ENCODE measurements at regions not wholly inside any gene's neighbourhood (a gene's known extent, or its start where the extent isn't known, plus 50 kb on each side); places are given as distances from the start of the nearest gene placed in this dataset.
"Not testable (repeated sequence)": the region's sequence is repeated elsewhere in the genome, so short reads cannot be mapped to it uniquely, and the experiment has no call there.

GRCh38 chr7:65225422-65226006 is 148.1 kb upstream of the ZNF92 start:
- no peak overlapping the region for H2AFZ ChIP-seq (ENCODE audit: low read length, unreplicated experiment)
- H3K79me2 ChIP-seq (ENCODE audit: control insufficient read depth, insufficient read depth, low read length, unreplicated experiment): no peaks in the 10 kb centered on the region
- no peaks in the 10 kb centered on the region for H3K4me1 ChIP-seq (ENCODE audit: control insufficient read depth, insufficient read depth, low read length, unreplicated experiment)
- H3K27me3 ChIP-seq (ENCODE audit: insufficient read depth, low read length): no peaks in the 10 kb centered on the region
- no peaks in the 10 kb centered on the region for H3K36me3 ChIP-seq (ENCODE audit: insufficient read depth, low read length)
- no peak overlapping the region for H3K4me3 ChIP-seq (ENCODE audit: low read depth, low read length)
- H3K27ac ChIP-seq (ENCODE audit: low read depth, low read length): no peak overlapping the region

- Histone ChIP-seq H3K4me1 (ENCODE audit: control insufficient read depth, insufficient read depth, low read length, unreplicated experiment) (no peaks in the 10 kb centered on the region), H3K79me2 (ENCODE audit: control insufficient read depth, insufficient read depth, low read length, unreplicated experiment) (no peaks in the 10 kb centered on the region), H3K4me3 (ENCODE audit: low read depth, low read length) (no peak overlapping the region), H2AFZ (ENCODE audit: low read length, unreplicated experiment) (no peak overlapping the region), H3K36me3 (ENCODE audit: insufficient read depth, low read length) (no peaks in the 10 kb centered on the region), H3K27me3 (ENCODE audit: insufficient read depth, low read length) (no peaks in the 10 kb centered on the region), H3K27ac (ENCODE audit: low read depth, low read length) (no peak overlapping the region)
Observed at GRCh38 chr7:65222655-65223054, 151.0 kb upstream of the ZNF92 start.

GRCh38 chr7:65221683-65222082 is 152.0 kb upstream of the ZNF92 start:
- Histone ChIP-seq H3K79me2 (ENCODE audit: control insufficient read depth, insufficient read depth, low read length, unreplicated experiment) (no peaks in the 10 kb centered on the region), H3K4me1 (ENCODE audit: control insufficient read depth, insufficient read depth, low read length, unreplicated experiment) (no peaks in the 10 kb centered on the region), H2AFZ (ENCODE audit: low read length, unreplicated experiment) (no peak overlapping the region), H3K27ac (ENCODE audit: low read depth, low read length) (no peak overlapping the region), H3K36me3 (ENCODE audit: insufficient read depth, low read length) (no peaks in the 10 kb centered on the region), H3K4me3 (ENCODE audit: low read depth, low read length) (no peak overlapping the region), H3K27me3 (ENCODE audit: insufficient read depth, low read length) (no peaks in the 10 kb centered on the region)

GRCh38 chr7:65219623-65220022 is 154.0 kb upstream of the ZNF92 start:
- Histone ChIP-seq H3K79me2 (ENCODE audit: control insufficient read depth, insufficient read depth, low read length, unreplicated experiment) (no peaks in the 10 kb centered on the region), H3K27me3 (ENCODE audit: insufficient read depth, low read length) (no peaks in the 10 kb centered on the region), H2AFZ (ENCODE audit: low read length, unreplicated experiment) (no peak overlapping the region), H3K4me3 (ENCODE audit: low read depth, low read length) (no peak overlapping the region), H3K4me1 (ENCODE audit: control insufficient read depth, insufficient read depth, low read length, unreplicated experiment) (no peaks in the 10 kb centered on the region), H3K36me3 (ENCODE audit: insufficient read depth, low read length) (no peaks in the 10 kb centered on the region), H3K27ac (ENCODE audit: low read depth, low read length) (no peak overlapping the region)

GRCh38 chr7:65216469-65216868 is 157.2 kb upstream of the ZNF92 start:
- Histone ChIP-seq H3K27me3 (ENCODE audit: insufficient read depth, low read length) (no peaks in the 10 kb centered on the region), H3K36me3 (ENCODE audit: insufficient read depth, low read length) (no peaks in the 10 kb centered on the region), H3K4me3 (ENCODE audit: low read depth, low read length) (no peak overlapping the region), H3K79me2 (ENCODE audit: control insufficient read depth, insufficient read depth, low read length, unreplicated experiment) (no peaks in the 10 kb centered on the region), H3K4me1 (ENCODE audit: control insufficient read depth, insufficient read depth, low read length, unreplicated experiment) (no peaks in the 10 kb centered on the region), H2AFZ (ENCODE audit: low read length, unreplicated experiment) (no peak overlapping the region), H3K27ac (ENCODE audit: low read depth, low read length) (no peak overlapping the region)

GRCh38 chr7:65213260-65213659 is 160.4 kb upstream of the ZNF92 start:
- H3K79me2 ChIP-seq (ENCODE audit: control insufficient read depth, insufficient read depth, low read length, unreplicated experiment); H2AFZ ChIP-seq (ENCODE audit: low read length, unreplicated experiment); H3K4me3 ChIP-seq (ENCODE audit: low read depth, low read length); H3K27ac ChIP-seq (ENCODE audit: low read depth, low read length); H3K4me1 ChIP-seq (ENCODE audit: control insufficient read depth, insufficient read depth, low read length, unreplicated experiment); H3K27me3 ChIP-seq (ENCODE audit: insufficient read depth, low read length); H3K36me3 ChIP-seq (ENCODE audit: insufficient read depth, low read length): not testable (repeated sequence)

- H3K36me3 ChIP-seq (ENCODE audit: insufficient read depth, low read length); H2AFZ ChIP-seq (ENCODE audit: low read length, unreplicated experiment); H3K4me3 ChIP-seq (ENCODE audit: low read depth, low read length); H3K27me3 ChIP-seq (ENCODE audit: insufficient read depth, low read length); H3K27ac ChIP-seq (ENCODE audit: low read depth, low read length); H3K4me1 ChIP-seq (ENCODE audit: control insufficient read depth, insufficient read depth, low read length, unreplicated experiment); H3K79me2 ChIP-seq (ENCODE audit: control insufficient read depth, insufficient read depth, low read length, unreplicated experiment): not testable (repeated sequence)
Observed at GRCh38 chr7:65199221-65199620, 174.4 kb upstream of the ZNF92 start.

- not testable (repeated sequence) for H3K27me3 ChIP-seq (ENCODE audit: insufficient read depth, low read length); H3K27ac ChIP-seq (ENCODE audit: low read depth, low read length); H3K4me1 ChIP-seq (ENCODE audit: control insufficient read depth, insufficient read depth, low read length, unreplicated experiment); H3K4me3 ChIP-seq (ENCODE audit: low read depth, low read length); H2AFZ ChIP-seq (ENCODE audit: low read length, unreplicated experiment); H3K36me3 ChIP-seq (ENCODE audit: insufficient read depth, low read length); H3K79me2 ChIP-seq (ENCODE audit: control insufficient read depth, insufficient read depth, low read length, unreplicated experiment)
Observed at GRCh38 chr7:65193334-65194058, 180.2 kb upstream of the ZNF92 start.

GRCh38 chr7:65177041-65177440 is 170.6 kb upstream of the ERV3-1 start:
- not testable (repeated sequence) for H3K27me3 ChIP-seq (ENCODE audit: insufficient read depth, low read length); H2AFZ ChIP-seq (ENCODE audit: low read length, unreplicated experiment); H3K79me2 ChIP-seq (ENCODE audit: control insufficient read depth, insufficient read depth, low read length, unreplicated experiment); H3K36me3 ChIP-seq (ENCODE audit: insufficient read depth, low read length); H3K27ac ChIP-seq (ENCODE audit: low read depth, low read length); H3K4me3 ChIP-seq (ENCODE audit: low read depth, low read length); H3K4me1 ChIP-seq (ENCODE audit: control insufficient read depth, insufficient read depth, low read length, unreplicated experiment)

GRCh38 chr7:65150105-65150504 is 143.6 kb upstream of the ERV3-1 start:
- not testable (repeated sequence) for H3K79me2 ChIP-seq (ENCODE audit: control insufficient read depth, insufficient read depth, low read length, unreplicated experiment); H2AFZ ChIP-seq (ENCODE audit: low read length, unreplicated experiment); H3K4me1 ChIP-seq (ENCODE audit: control insufficient read depth, insufficient read depth, low read length, unreplicated experiment); H3K27me3 ChIP-seq (ENCODE audit: insufficient read depth, low read length); H3K4me3 ChIP-seq (ENCODE audit: low read depth, low read length); H3K27ac ChIP-seq (ENCODE audit: low read depth, low read length); H3K36me3 ChIP-seq (ENCODE audit: insufficient read depth, low read length)

GRCh38 chr7:65146118-65146914 is 139.8 kb upstream of the ERV3-1 start:
- H3K4me3 ChIP-seq (ENCODE audit: low read depth, low read length); H3K4me1 ChIP-seq (ENCODE audit: control insufficient read depth, insufficient read depth, low read length, unreplicated experiment); H2AFZ ChIP-seq (ENCODE audit: low read length, unreplicated experiment); H3K36me3 ChIP-seq (ENCODE audit: insufficient read depth, low read length); H3K79me2 ChIP-seq (ENCODE audit: control insufficient read depth, insufficient read depth, low read length, unreplicated experiment); H3K27ac ChIP-seq (ENCODE audit: low read depth, low read length); H3K27me3 ChIP-seq (ENCODE audit: insufficient read depth, low read length): not testable (repeated sequence)
